T47D (cell line): ENCODE measurements at regions not wholly inside any gene's neighbourhood (a gene's known extent, or its start where the extent isn't known, plus 50 kb on each side); places are given as distances from the start of the nearest gene placed in this dataset.
"Not testable (repeated sequence)": the region's sequence is repeated elsewhere in the genome, so short reads cannot be mapped to it uniquely, and the experiment has no call there.

Source experiments
- DNase-seq, 2 experiments: peaks; one replicate each; pipeline versions ENCODE4 v3.0.0 to v3.0.0-alpha.2; 2011 to 2012; ENCODE audit warnings: low read depth in 1 of 2, low spot score in 1 of 2
- JUND ChIP-seq: IDR thresholded peaks from 2 replicates; pipeline ENCODE4 v1.6.1; 2012; ENCODE audit warnings: low read depth
- in situ Hi-C: cut with HindIII; loops from 2 replicates; pipeline ENCODE4 v1.10.0; 2016; ENCODE audit warnings: low sequenced_read_pairs, low pct_unique_long_range_greater_than_20kb

DNA sequence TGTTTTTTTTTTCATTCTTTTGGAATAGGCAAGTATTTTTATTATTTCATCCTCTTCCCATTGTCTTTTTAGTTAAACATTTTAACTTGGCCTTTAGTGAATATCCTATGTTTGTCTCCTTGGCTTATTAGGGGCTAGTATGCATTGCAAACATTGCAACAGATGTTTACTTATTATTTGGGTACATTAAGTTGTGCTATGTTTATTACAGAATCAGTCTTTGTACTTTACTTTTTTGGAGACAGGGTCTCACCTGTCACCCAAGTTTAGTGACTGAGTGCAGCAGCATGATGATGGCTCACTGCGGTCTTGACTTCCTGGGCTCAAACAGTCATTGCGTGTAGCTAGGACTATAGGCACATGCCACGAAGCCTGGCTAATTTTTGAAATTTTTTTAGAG, 51.1 kb upstream of the NUDT6 start:
- in situ Hi-C loops: no loop called here
- TF ChIP-seq JUND: no peak
- no peak for DNase-seq

DNA sequence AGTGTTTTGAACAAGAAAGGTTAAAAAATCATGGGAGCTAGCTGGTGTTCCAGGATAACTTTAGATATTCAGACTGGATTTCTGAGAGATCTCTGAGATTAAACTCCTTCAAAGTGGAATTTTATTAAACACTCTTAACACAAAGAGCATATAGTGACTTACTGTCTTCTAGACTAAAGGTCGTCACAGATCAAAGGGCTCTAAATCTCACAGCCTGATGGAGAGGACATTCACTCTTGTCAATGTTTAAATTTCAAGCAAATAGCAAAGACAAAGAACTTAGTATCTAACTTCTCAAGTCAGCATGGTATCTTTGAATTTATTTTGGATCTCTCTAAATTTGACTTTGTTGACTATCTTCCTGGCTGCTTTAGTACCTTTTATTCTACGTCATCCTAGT, 53.7 kb upstream of the NUDT6 start:
- in situ Hi-C loops: no loop called here
- no peak for TF ChIP-seq JUND
- DNase-seq: no peak

DNA sequence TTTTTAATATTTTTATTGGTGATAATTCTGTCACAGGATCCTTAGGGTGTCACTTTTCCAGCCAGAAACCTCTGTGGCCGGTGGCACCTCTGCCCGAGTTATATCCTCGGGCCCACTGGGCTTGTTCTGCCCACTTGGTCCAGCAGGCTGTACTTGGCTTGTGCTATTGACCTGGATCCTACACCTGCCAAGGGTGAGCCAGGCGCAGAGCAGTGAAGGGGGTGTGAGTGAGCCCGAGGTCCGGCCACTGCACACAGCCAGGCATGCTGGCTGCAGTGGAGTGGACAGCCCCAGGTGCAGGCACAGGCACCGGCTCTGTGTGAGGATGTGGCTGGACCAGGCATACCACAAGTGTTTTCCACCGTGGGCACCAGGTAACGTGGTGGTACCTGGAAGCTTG, 54.7 kb upstream of the NUDT6 start:
- TF ChIP-seq JUND: no peak
- DNase-seq: no peak
- in situ Hi-C loops: no loop called here

DNA sequence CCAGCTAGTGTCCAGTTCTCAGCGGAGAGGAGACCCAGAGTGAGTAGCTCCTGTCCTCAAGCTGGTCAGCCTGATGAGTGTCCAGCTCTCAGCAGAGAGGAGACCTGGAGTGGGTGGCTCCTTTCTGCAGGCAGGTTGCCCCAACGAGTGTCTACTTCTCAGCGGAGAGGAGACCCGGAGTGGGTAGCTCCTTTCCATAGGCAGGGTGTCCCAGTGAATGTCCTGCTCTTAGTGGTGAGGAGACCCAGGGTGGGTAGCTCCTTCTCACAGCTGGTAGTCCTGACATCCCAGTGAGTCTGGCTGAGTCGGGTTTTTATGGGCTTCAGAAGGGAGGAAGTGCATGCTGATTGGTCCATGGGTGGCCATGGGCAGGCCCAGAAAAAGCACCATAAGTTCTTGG, 55.7 kb upstream of the NUDT6 start:
- in situ Hi-C loops: no loop called here
- TF ChIP-seq JUND: no peak
- no peak for DNase-seq

DNA sequence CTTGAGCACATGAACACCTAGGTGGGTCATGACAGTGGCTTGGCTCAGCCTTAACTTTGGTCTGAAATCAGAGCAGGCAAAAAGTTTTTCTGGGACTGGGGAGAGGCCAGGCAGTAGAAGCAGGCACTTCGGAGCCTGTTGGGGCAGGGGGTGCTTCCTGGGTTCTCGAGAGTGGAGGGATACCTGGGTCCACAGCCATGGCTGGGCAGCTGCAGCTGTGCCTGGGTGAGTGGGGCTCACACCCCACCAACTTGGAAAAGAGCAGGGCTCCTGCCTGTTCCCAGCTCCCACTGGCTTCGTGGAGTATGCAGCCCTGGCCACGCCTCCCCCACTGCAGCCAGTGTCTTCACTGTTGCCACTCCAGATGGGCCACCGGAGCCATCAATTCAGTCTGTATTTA, 56.4 kb upstream of the NUDT6 start:
- TF ChIP-seq JUND: no peak
- DNase-seq: no peak
- in situ Hi-C loops: no loop called here

DNA sequence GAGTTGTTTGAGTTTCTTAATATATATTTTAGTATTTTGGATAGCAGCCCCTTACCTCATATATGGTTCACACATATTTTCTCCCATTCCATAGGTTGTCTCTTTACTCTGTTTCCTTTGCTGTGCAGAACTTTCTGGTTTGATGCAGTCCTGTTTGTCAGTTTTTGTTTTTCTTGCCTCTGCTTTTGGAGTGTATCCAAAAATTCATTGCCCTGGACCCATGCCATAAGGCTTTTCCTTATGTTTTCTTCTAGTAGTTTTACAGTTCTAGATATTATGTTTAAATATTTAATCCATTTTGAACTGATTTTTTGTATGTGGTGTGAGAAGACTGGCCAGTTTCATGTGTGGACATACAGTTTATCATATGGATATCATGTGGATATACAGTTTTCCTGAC, 58.5 kb upstream of the NUDT6 start:
- in situ Hi-C loops: no loop called here
- TF ChIP-seq JUND: no peak
- no peak for DNase-seq

DNA sequence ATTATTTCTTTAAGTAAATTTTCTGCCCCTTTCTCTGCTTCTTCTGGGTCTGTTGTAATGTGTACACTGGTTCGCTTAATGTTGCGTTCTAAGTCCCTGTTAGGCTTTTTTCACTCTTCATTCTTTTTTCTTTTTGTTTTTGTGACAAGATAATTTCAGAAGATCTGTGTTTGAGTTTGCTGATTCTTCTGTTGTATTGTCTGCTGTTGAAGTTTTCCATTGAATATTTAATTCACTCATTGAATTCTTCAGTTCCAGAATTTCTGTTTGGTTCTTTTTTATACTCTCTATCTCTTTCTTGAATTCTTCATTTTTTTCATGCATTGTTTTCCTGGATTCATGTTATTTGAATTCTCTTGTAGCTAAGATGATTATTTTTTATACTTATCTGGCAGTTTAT, 66.3 kb upstream of the NUDT6 start:
- in situ Hi-C loops: no loop called here
- no peak for DNase-seq
- TF ChIP-seq JUND: no peak

DNA sequence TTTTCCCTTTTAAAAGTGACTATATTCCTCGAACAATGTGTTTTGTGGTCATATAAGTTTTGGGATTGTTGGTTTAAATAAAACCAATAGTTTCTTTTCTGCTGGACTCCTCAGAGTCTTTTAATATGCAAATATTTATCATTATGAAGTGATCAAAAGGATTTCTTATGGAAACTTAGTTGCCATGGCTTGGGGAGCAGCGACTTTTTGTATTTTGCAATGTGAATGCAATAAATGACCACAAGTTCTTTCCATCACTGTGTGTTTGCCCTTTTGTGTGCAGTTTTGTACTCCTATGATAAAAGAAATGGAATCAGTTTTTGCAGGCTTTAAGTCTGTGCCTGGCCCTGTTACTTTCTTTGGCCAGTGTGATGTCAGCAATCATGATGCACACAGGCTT, 68.5 kb upstream of the NUDT6 start:
- in situ Hi-C loops: no loop called here
- TF ChIP-seq JUND: no peak
- DNase-seq: no peak

DNA sequence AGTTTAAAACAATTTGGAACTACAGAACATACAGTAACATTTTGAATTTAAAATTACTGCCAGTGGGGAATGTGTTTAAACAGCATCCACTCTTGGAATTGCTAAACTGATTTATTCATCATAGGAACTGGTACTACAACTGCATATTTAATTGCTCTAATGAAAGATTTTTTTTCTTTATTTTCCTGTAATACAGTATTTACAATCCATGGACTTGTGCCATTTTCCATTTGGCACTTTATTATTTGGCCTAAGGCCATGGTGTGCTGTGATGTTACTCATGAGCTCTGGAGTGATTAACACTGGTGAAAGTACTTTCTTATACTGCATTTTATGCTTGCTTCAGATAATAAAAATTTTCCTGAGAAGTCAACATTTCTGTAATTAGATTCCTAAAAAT, 69.7 kb upstream of the NUDT6 start:
- no peak for DNase-seq
- in situ Hi-C loops: no loop called here
- TF ChIP-seq JUND: no peak

DNA sequence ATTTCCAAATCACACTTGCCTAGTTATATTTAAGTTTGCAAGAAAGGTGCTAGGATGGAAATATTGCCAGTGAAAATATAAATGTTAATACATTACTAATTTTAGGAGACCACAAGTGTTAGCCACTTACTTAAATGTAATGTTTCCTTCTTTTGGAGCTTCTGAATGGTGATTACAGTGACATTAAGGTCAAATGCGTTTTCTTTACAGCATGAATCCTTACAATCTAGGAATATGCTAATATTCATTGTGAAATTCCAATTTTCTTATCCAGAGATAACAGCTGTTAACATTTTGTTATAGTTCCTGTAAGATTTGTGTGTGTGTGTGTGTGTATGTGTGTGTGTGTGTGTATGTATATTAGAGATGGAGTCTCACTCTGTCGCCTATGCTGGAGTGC, 70.2 kb upstream of the NUDT6 start:
- TF ChIP-seq JUND: no peak
- no peak for DNase-seq
- in situ Hi-C loops: no loop called here

DNA sequence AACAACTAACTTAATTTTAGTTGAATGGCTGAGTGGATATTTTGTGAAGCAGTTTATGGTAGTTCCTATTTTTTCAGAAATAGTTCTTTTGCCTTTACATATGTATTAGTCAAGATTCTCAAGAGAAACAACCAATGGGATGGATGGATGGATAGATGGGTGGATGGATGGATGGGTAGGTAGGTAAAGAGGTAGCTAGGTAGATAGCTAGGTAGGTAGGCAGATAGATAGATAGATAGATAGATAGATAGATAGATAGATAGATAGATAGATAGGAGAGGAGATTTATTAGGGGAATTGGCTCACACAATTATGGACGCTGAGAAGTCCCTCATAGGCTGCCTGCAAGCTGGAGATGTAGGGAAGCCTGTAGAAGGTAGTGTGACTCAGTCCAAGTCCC, 74.0 kb upstream of the NUDT6 start:
- DNase-seq: no peak
- in situ Hi-C loops: no loop called here
- no peak for TF ChIP-seq JUND

DNA sequence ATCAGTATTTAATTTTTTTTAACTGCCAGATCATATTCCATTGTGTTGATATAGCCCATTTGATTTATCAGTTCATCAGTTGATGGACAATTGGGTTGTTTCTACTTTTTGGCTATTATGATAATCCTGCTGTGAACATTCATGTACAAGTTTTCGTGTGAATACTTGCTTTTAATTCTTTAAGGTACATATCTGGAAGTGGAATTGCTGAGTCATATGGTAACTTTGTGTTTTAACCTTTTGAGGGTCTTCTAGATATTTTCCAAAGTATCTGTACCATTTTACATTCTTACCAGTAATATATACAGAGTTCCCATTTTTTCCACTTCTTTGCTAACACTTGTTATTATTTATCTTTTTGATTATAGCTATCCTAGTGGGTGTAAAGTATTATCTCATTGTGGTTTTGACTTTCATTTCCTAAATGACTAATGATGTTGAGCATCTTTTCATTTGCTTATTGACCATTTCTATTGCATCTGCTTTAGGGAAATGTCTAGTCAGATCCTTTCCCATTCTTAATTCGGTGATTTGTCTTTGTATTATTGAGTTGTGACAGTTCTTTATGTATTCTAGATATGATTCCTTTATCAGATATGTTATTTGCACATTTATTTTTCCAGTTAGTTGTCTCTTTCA, 75.2 kb upstream of the NUDT6 start:
- TF ChIP-seq JUND: no peak
- no peak for DNase-seq
- in situ Hi-C loops: no loop called here

DNA sequence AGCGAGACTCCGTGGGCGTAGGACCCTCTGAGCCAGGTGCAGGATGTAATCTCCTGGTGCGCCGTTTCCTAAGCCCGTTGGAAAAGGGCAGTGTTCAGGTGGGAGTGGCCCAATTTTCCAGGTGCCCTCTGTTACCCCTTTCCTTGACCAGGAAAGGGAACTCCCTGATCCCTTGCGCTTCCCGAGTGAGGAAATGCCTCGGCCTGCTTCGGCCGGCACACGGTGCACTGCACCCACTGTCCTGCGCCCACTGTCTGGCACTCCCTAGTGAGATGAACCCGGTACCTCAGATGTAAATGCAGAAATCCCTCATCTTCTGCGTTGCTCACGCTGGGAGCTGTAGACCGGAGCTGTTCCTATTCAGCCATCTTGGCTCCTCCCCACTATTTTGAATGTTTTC, 81.7 kb upstream of the NUDT6 start:
- DNase-seq, in situ Hi-C loops: not testable (repeated sequence)

DNA sequence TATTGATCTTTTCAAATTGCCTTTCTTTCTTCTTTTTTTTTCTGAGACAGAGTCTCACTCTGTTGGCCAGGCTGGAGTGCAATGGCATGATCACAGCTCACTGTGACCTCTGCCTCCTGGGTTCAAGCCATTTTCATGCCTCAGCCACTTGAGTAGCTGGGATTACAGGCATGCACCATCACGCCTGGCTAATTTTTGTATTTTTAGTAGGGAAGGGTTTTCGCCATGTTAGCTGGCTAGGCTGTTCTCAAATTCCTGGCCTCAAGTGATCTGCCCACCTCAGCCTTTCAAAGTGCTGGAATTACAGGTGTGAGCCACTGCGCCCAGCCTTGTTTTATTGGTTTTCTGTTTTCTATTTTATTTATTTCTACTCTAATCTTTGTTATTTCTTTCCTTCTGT, 82.7 kb upstream of the NUDT6 start:
- in situ Hi-C loops, DNase-seq: not testable (repeated sequence)

DNA sequence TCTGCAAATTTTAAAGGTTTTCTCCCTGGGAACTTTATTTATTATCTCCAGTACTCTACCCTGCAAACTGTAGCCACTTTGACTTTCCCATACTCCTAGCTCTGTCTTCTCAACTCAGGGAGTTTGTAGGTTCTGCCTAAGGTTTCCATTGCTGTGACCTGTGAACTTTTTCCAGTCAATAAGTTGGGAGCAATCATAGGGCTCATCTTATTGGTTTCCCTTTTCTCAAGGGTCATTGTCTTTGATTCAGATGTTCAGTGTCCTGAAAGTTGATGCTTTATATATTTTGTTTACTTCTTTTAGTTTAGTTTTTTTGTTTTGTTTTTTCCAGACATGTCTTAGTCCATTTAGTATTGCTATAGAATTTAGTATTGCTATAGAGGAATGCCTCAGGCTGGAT, 85.3 kb upstream of the NUDT6 start:
- in situ Hi-C loops: no loop called here
- DNase-seq: no peak
- TF ChIP-seq JUND: no peak

DNA sequence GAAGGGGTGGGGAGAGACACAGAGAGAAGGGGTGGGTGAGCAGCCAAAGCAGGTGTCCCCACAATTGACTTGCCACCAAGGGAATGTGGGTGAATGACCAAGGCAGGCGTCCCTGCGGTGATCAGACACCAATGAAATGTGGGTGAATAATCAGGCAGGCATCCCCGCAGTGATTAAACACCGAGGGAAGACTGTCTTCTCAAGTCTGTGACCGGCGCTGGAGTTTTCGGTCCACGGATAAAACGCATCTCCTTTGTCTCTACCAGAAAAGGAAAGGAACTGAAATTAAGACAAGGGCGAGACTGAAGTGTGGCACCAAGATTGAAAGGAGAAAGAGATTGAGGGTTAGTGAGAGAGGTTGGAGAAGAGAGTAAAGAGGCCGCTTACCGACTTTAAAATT, 90.0 kb upstream of the NUDT6 start:
- DNase-seq, in situ Hi-C loops: not testable (repeated sequence)
